GM12878 (cell line): ENCODE measurements at regions not wholly inside any gene's neighbourhood (a gene's known extent, or its start where the extent isn't known, plus 50 kb on each side); places are given as distances from the start of the nearest gene placed in this dataset.

Experiments
- ATAC-seq: fragments of 200-7000 bp; cut with Tn5 transposase; 3 replicates; pipeline ENCODE4 v1.9.1; 2020; ENCODE audit warnings: mild to moderate bottlenecking, moderate library complexity
- BruUV-seq: library from RNA; stranded (reverse); fragments of 400-500 nt; replicated peaks from 2 replicates; lab custom pipeline; 2021; lab: Mats Ljungman, UMichigan
- CTCF ChIA-PET: fragments of 300-600 bp; sonication (Branson Sonifier 250); formaldehyde crosslinking; extraction: SDS; loops from one replicate; lab custom pipeline; 2021; ENCODE audit warnings: inconsistent platforms; lab: Yijun Ruan, JAX
- POLR2A ChIA-PET: fragments of 350-600 bp; formaldehyde crosslinking; extraction: SDS; loops from one replicate; lab custom pipeline; 2021; ENCODE audit warnings: inconsistent platforms; lab: Charles Lee
- RAD21 ChIA-PET: fragments of 300-600 bp; sonication (Branson Sonifier 250); formaldehyde crosslinking; loops from one replicate; lab custom pipeline; 2023; ENCODE audit warnings: antibody characterized with exemption; ENCODE audit not compliant: unreplicated experiment; lab: Charles Lee
- SMC1A ChIA-PET: fragments of 300-600 bp; sonication (Branson Sonifier 250); formaldehyde crosslinking; loops from one replicate; lab custom pipeline; 2023; ENCODE audit not compliant: unreplicated experiment, uncharacterized antibody; lab: Charles Lee
- DNase-seq: peaks from one replicate; pipeline ENCODE4 v3.0.0-alpha.2; 2011; ENCODE audit warnings: low read depth, low spot score
- FAIRE-seq: peaks from 3 replicates; lab custom pipeline; 2011; peaks lifted over from hg19 to GRCh38; lab: Jason Lieb, UNC
- H2AFZ ChIP-seq: 2 replicates; pipeline ENCODE4 v1.6.0; 2011; ENCODE audit warnings: low read depth, low read length, control low read depth; ENCODE audit not compliant: control insufficient read depth
- H3K27ac ChIP-seq: 2 replicates; pipeline ENCODE4 v1.5.1; 2011; ENCODE audit warnings: control low read depth; ENCODE audit not compliant: control insufficient read depth, insufficient read depth
- H3K27me3 ChIP-seq, 2 experiments: replicated peaks in 1 of 2; 2 replicates each; pipeline versions ENCODE4 v1.6.0 to v1.6.1; 2011; ENCODE audit warnings: low read length in 1 of 2; ENCODE audit not compliant: control insufficient read depth in 2 of 2, insufficient read depth in 2 of 2
- H3K36me3 ChIP-seq, 2 experiments: 2 replicates each; pipeline ENCODE4 v1.5.1; 2011; ENCODE audit warnings: low read length in 1 of 2; ENCODE audit not compliant: control insufficient read depth in 2 of 2, insufficient read depth in 2 of 2
- H3K4me1 ChIP-seq: 2 replicates; pipeline ENCODE4 v1.6.1; 2011; ENCODE audit warnings: mild to moderate bottlenecking, low read length, moderate library complexity, mixed read lengths; ENCODE audit not compliant: control insufficient read depth, insufficient read depth
- H3K4me2 ChIP-seq: 2 replicates; pipeline ENCODE4 v1.6.0; 2011; ENCODE audit warnings: control low read depth; ENCODE audit not compliant: control insufficient read depth, insufficient read depth
- H3K4me3 ChIP-seq: fragments of 200-600 bp; sonication (generic); 2 replicates; pipeline ENCODE4 v1.5.1; 2016
- H3K79me2 ChIP-seq: 2 replicates; pipeline ENCODE4 v1.6.0; 2011; ENCODE audit warnings: low read length; ENCODE audit not compliant: control insufficient read depth, insufficient read depth
- H3K9ac ChIP-seq: 2 replicates; pipeline ENCODE4 v1.8.0; 2011; ENCODE audit warnings: low read length, control low read depth, mixed read lengths; ENCODE audit not compliant: control insufficient read depth, insufficient read depth
- H3K9me3 ChIP-seq: replicated peaks from 3 replicates; pipeline ENCODE4 v1.5.1; 2011; ENCODE audit warnings: mild to moderate bottlenecking, low read length; ENCODE audit not compliant: control insufficient read depth, insufficient read depth
- H4K20me1 ChIP-seq: 2 replicates; pipeline ENCODE4 v1.6.0; 2011; ENCODE audit not compliant: control insufficient read depth, insufficient read depth
- HCFC1 ChIP-seq: fragments of 150-350 bp; IDR thresholded peaks from 2 replicates; pipeline ENCODE4 v1.6.1; 2014; ENCODE audit warnings: low read length
- KLF5 ChIP-seq: fragments of 450-650 bp; IDR thresholded peaks from 2 replicates; pipeline ENCODE4 v1.6.1; 2014; ENCODE audit warnings: mild to moderate bottlenecking; ENCODE audit not compliant: partially characterized antibody
- MEF2A ChIP-seq: IDR thresholded peaks from 2 replicates; pipeline ENCODE4 v1.6.1; 2011; ENCODE audit warnings: low read depth, mild to moderate bottlenecking, low read length, moderate library complexity; ENCODE audit not compliant: insufficient read depth
- RAD51 ChIP-seq: fragments of 450-650 bp; IDR thresholded peaks from 2 replicates; pipeline ENCODE4 v1.6.1; 2016; ENCODE audit warnings: moderate library complexity, mild to moderate bottlenecking, inconsistent platforms
- SIX5 ChIP-seq: IDR thresholded peaks from 2 replicates; pipeline ENCODE4 v1.6.1; 2011; ENCODE audit warnings: mild to moderate bottlenecking, low read depth, low read length, moderate library complexity; ENCODE audit not compliant: severe bottlenecking
- STAT3 ChIP-seq: IDR thresholded peaks from 2 replicates; pipeline ENCODE4 v1.6.1; 2011; ENCODE audit warnings: low read depth, low read length, improper control_type of control experiment
- WGBS: methylation state at CpG from one replicate; pipeline ENCODE4 v1.1.6; 2016; ENCODE audit warnings: low lambda C conversion rate; ENCODE audit not compliant: insufficient replicate concordance, insufficient coverage; ENCODE audit errors: missing lambda C conversion rate; 5-methylcytosine and 5-hydroxymethylcytosine counted together
- in situ Hi-C: fragments of 300-500 bp; cut with MboI; formaldehyde crosslinking; loops from 9 replicates; pipeline ENCODE4 v1.14.3; 2018; ENCODE audit warnings: mixed read lengths
- intact Hi-C: fragments of 100-400 bp; cut with micrococcal nuclease; formaldehyde crosslinking; loops from one replicate; pipeline ENCODE4 v1.14.2; 2022; ENCODE audit not compliant: unreplicated experiment
- TF ChIP-seq, protein P1 (sequence below): IDR thresholded peaks from 2 replicates; pipeline ENCODE4 v1.6.1; 2011; ENCODE audit warnings: mild to moderate bottlenecking, low read depth, low read length, moderate library complexity; ENCODE audit not compliant: insufficient replicate concordance
- TF ChIP-seq, protein P2 (sequence below): IDR thresholded peaks from 2 replicates; pipeline ENCODE4 v1.6.1; 2012; ENCODE audit warnings: improper control_type of control experiment, low read depth, low read length; ENCODE audit not compliant: insufficient replicate concordance

DNA sequence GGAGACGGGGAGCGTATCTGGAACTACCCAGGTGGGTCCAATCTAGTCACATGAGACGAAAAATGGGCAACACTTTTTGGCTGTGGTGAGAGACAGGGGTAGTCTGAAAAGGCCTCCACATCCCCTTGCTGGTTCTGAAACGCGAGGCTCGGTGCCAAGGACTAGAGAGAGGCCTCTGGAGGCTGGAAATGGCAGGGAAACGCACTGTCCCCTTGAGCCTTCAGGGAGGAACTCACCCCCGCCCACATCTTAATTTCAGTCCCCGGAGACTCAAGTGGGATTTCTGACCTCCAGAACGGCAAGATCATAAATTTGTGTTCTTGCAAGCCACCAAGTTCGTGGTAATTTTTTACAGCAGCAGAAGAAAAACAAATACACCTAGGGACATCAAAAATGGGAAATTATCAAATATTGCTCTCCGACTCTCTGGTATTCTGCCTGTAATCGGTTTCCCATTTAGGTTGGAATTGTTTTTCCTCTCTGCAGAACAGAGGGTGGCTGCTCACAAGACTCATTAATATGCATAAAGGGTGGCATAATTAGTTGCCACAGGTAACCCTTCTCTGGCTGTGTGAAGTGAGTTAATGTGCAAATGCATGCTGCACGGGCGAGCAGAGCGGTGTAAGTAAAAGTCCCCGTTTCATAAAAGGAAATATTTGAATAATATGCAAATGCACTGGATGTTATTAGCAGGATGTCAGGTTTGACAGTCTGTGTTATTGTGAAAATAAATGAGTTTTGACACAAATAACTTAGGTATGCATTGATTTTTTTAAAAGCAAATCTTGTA is 185.7 kb downstream of the ARRDC4 start:
- H3K79me2 ChIP-seq = no peaks in the 10 kb centered on the region
- H3K9ac ChIP-seq = no peak overlapping the region
- intact Hi-C loops (no loop called here), in situ Hi-C loops (no loop called here)
- WGBS = 9% methylated on average over 17 of the region's 17 CpGs
- DNase-seq (no peak), FAIRE-seq (no peak), ATAC-seq (no peak)
- H3K27ac ChIP-seq = no peak overlapping the region
- TF ChIP-seq, protein P1, sequence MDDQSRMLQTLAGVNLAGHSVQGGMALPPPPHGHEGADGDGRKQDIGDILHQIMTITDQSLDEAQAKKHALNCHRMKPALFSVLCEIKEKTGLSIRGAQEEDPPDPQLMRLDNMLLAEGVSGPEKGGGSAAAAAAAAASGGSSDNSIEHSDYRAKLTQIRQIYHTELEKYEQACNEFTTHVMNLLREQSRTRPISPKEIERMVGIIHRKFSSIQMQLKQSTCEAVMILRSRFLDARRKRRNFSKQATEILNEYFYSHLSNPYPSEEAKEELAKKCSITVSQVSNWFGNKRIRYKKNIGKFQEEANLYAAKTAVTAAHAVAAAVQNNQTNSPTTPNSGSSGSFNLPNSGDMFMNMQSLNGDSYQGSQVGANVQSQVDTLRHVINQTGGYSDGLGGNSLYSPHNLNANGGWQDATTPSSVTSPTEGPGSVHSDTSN = no peak
- TF ChIP-seq HCFC1 (no peak), RAD51 (no peak), MEF2A (no peak), KLF5 (no peak), STAT3 (no peak), SIX5 (no peak)
- TF ChIP-seq, protein P2, sequence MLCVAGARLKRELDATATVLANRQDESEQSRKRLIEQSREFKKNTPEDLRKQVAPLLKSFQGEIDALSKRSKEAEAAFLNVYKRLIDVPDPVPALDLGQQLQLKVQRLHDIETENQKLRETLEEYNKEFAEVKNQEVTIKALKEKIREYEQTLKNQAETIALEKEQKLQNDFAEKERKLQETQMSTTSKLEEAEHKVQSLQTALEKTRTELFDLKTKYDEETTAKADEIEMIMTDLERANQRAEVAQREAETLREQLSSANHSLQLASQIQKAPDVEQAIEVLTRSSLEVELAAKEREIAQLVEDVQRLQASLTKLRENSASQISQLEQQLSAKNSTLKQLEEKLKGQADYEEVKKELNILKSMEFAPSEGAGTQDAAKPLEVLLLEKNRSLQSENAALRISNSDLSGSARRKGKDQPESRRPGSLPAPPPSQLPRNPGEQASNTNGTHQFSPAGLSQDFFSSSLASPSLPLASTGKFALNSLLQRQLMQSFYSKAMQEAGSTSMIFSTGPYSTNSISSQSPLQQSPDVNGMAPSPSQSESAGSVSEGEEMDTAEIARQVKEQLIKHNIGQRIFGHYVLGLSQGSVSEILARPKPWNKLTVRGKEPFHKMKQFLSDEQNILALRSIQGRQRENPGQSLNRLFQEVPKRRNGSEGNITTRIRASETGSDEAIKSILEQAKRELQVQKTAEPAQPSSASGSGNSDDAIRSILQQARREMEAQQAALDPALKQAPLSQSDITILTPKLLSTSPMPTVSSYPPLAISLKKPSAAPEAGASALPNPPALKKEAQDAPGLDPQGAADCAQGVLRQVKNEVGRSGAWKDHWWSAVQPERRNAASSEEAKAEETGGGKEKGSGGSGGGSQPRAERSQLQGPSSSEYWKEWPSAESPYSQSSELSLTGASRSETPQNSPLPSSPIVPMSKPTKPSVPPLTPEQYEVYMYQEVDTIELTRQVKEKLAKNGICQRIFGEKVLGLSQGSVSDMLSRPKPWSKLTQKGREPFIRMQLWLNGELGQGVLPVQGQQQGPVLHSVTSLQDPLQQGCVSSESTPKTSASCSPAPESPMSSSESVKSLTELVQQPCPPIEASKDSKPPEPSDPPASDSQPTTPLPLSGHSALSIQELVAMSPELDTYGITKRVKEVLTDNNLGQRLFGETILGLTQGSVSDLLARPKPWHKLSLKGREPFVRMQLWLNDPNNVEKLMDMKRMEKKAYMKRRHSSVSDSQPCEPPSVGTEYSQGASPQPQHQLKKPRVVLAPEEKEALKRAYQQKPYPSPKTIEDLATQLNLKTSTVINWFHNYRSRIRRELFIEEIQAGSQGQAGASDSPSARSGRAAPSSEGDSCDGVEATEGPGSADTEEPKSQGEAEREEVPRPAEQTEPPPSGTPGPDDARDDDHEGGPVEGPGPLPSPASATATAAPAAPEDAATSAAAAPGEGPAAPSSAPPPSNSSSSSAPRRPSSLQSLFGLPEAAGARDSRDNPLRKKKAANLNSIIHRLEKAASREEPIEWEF = no peak
- no peak overlapping the region for H3K4me3 ChIP-seq
- ChIA-PET RAD21 (no interaction called here), CTCF (no interaction called here), SMC1A (no interaction called here), POLR2A (no interaction called here)
- no peaks in the 10 kb centered on the region for H3K4me1 ChIP-seq
- no peaks in the 10 kb centered on the region for H3K36me3 ChIP-seq
- no peaks in the 10 kb centered on the region for H3K27me3 ChIP-seq
- no peak overlapping the region for H2AFZ ChIP-seq
- BruUV-seq = no TSS peak
- no peaks in the 10 kb centered on the region for H4K20me1 ChIP-seq
- no peak overlapping the region for H3K4me2 ChIP-seq
- no peaks in the 10 kb centered on the region for H3K9me3 ChIP-seq
